KMS-11 (cell line): ENCODE measurements at regions not wholly inside any gene's neighbourhood (a gene's known extent, or its start where the extent isn't known, plus 50 kb on each side); places are given as distances from the start of the nearest gene placed in this dataset.

ENCODE experiments used
- H2AFZ ChIP-seq: fragments of 200-600 bp; sonication (generic); 2 replicates; pipeline ENCODE4 v1.6.1; 2016; ENCODE audit warnings: antibody characterized with exemption, mixed run types, low read depth
- H3K27ac ChIP-seq: fragments of 200-600 bp; sonication (generic); 2 replicates; pipeline ENCODE4 v1.6.1; 2016; ENCODE audit warnings: mild to moderate bottlenecking, mixed run types
- H3K27me3 ChIP-seq: fragments of 200-600 bp; sonication (generic); 2 replicates; pipeline ENCODE4 v1.6.1; 2017; ENCODE audit warnings: mild to moderate bottlenecking, low read depth, mixed run types, moderate library complexity; ENCODE audit not compliant: insufficient read depth
- H3K36me3 ChIP-seq: fragments of 200-600 bp; sonication (generic); 2 replicates; pipeline ENCODE4 v1.6.1; 2017; ENCODE audit warnings: mild to moderate bottlenecking, mixed run types; ENCODE audit not compliant: insufficient read depth
- H3K4me1 ChIP-seq: fragments of 200-600 bp; sonication (generic); 2 replicates; pipeline ENCODE4 v1.6.1; 2016; ENCODE audit warnings: mild to moderate bottlenecking, low read depth, mixed run types; ENCODE audit not compliant: poor library complexity, severe bottlenecking
- H3K4me2 ChIP-seq: fragments of 200-600 bp; sonication (generic); 2 replicates; pipeline ENCODE4 v1.7.0; 2016; ENCODE audit warnings: mild to moderate bottlenecking, mixed run types
- H3K4me3 ChIP-seq: fragments of 200-600 bp; sonication (generic); IDR thresholded peaks from 2 replicates; pipeline ENCODE4 v1.6.1; 2017; ENCODE audit warnings: low read depth, low read length, mixed read lengths; ENCODE audit not compliant: insufficient read depth
- H3K79me2 ChIP-seq: fragments of 200-600 bp; sonication (generic); 2 replicates; pipeline ENCODE4 v1.6.1; 2016; ENCODE audit warnings: low read depth, mixed run types; ENCODE audit not compliant: insufficient read depth
- H3K9ac ChIP-seq: fragments of 200-600 bp; sonication (generic); 2 replicates; pipeline ENCODE4 v1.6.1; 2016; ENCODE audit warnings: mild to moderate bottlenecking, mixed run types
- H4K20me1 ChIP-seq: fragments of 200-600 bp; sonication (generic); 2 replicates; pipeline ENCODE4 v1.6.1; 2016; ENCODE audit warnings: mild to moderate bottlenecking, mixed run types; ENCODE audit not compliant: insufficient read depth
- TF ChIP-seq, protein P1 (sequence below): fragments of 200-600 bp; sonication (generic); conservative IDR thresholded peaks from 2 replicates; pipeline ENCODE4 v1.6.1; 2017; ENCODE audit warnings: low read depth, mild to moderate bottlenecking, antibody characterized with exemption, low read length, moderate library complexity, mixed read lengths

DNA sequence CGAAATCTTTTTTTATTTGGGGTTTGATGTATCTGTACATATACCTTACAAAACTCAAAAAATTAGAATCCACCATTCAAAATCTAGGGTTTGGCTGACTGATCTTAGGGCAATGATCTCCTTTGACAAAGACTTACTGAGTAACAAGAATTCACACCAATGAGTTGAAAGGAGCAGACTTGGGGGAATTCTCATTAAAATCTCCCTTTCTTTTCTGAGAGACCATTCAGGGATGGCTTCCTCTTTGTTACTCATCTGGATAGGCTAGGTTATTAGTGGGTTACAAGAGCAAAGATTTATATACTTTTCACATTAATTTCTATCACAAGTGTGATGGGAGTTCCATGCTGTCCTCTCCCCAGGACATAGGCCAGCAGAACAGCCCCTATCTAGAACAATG is 661.0 kb downstream of the KCTD16 start:
- Histone ChIP-seq H4K20me1 (no peaks in the 10 kb centered on the region), H3K79me2 (no peaks in the 10 kb centered on the region), H3K4me1 (no peaks in the 10 kb centered on the region), H3K4me3 (no peak overlapping the region), H3K4me2 (no peak overlapping the region), H3K36me3 (no peaks in the 10 kb centered on the region), H2AFZ (no peak overlapping the region), H3K9ac (no peak overlapping the region), H3K27me3 (no peaks in the 10 kb centered on the region), H3K27ac (no peak overlapping the region)
- TF ChIP-seq, protein P1, sequence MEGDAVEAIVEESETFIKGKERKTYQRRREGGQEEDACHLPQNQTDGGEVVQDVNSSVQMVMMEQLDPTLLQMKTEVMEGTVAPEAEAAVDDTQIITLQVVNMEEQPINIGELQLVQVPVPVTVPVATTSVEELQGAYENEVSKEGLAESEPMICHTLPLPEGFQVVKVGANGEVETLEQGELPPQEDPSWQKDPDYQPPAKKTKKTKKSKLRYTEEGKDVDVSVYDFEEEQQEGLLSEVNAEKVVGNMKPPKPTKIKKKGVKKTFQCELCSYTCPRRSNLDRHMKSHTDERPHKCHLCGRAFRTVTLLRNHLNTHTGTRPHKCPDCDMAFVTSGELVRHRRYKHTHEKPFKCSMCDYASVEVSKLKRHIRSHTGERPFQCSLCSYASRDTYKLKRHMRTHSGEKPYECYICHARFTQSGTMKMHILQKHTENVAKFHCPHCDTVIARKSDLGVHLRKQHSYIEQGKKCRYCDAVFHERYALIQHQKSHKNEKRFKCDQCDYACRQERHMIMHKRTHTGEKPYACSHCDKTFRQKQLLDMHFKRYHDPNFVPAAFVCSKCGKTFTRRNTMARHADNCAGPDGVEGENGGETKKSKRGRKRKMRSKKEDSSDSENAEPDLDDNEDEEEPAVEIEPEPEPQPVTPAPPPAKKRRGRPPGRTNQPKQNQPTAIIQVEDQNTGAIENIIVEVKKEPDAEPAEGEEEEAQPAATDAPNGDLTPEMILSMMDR: no peak

DNA sequence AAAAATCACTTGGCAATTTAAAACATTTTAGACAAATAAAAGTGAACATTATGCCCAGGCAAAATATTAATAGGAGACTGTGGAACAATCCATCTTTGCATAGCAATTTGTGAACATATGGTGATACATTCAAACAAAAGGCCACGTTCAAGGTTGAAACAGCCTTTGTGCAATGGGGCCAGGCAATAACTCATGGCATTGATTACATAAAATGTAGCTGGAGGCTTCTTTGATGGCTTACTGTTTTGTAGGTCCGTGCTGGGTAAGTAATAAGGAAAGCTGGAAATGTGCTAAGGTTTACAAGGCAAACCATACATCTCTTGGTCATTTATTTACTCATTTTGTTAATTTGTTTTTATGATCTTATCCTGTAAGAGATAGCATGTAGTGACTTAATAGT is 651.8 kb downstream of the KCTD16 start:
- Histone ChIP-seq H2AFZ (no peak overlapping the region), H4K20me1 (no peaks in the 10 kb centered on the region), H3K4me3 (no peak overlapping the region), H3K4me2 (no peak overlapping the region), H3K27ac (no peak overlapping the region), H3K79me2 (no peaks in the 10 kb centered on the region), H3K4me1 (no peaks in the 10 kb centered on the region), H3K27me3 (no peaks in the 10 kb centered on the region), H3K36me3 (no peaks in the 10 kb centered on the region), H3K9ac (no peak overlapping the region)
- TF ChIP-seq, protein P1: no peak

DNA sequence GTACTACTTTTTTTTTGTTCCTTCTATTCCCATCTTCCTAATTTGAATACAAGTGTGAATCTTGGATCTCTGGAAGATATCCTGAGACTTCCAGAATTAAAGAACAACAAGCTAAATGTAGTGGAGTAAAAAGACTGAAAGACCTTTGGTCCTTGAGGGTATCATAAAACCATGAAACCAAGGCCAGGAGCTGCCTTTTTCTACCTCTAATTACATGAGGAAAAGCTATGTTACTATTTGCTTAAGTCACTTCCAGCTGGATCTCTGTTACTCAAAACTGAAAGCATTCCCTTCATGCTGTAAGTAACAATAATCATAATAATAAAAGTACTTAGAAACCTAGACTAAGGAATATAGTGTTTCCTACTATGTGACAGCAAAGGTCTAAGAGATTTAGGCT is 649.6 kb downstream of the KCTD16 start:
- TF ChIP-seq, protein P1: no peak
- Histone ChIP-seq H3K36me3 (no peaks in the 10 kb centered on the region), H3K4me1 (no peaks in the 10 kb centered on the region), H3K9ac (no peak overlapping the region), H2AFZ (no peak overlapping the region), H3K27me3 (no peaks in the 10 kb centered on the region), H3K79me2 (no peaks in the 10 kb centered on the region), H4K20me1 (no peaks in the 10 kb centered on the region), H3K4me3 (no peak overlapping the region), H3K4me2 (no peak overlapping the region), H3K27ac (no peak overlapping the region)

DNA sequence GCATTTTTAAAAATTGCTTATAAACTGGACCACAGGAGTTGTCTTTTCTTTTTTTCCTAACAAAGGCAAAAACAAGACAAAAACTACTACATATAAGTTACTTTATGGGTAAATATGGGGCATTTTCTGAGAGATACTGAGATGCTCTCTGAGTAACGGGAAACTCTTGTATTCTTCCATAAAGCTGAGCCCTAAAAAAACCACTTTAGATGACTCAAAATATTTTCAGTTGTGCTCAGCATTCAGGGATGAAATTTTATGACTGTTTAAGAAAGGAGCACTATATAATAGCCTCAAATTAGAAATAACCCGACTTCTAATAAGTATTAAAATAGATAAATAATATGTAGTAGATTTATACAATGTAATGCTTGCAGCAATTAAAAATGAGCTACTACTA is 644.5 kb downstream of the KCTD16 start:
- H4K20me1 ChIP-seq: no peaks in the 10 kb centered on the region
- no peak overlapping the region for H2AFZ ChIP-seq
- no peak overlapping the region for H3K27ac ChIP-seq
- no peak overlapping the region for H3K4me3 ChIP-seq
- no peaks in the 10 kb centered on the region for H3K36me3 ChIP-seq
- no peaks in the 10 kb centered on the region for H3K79me2 ChIP-seq
- H3K4me1 ChIP-seq: no peaks in the 10 kb centered on the region
- TF ChIP-seq, protein P1: no peak
- H3K4me2 ChIP-seq: no peak overlapping the region
- no peaks in the 10 kb centered on the region for H3K27me3 ChIP-seq
- H3K9ac ChIP-seq: no peak overlapping the region

DNA sequence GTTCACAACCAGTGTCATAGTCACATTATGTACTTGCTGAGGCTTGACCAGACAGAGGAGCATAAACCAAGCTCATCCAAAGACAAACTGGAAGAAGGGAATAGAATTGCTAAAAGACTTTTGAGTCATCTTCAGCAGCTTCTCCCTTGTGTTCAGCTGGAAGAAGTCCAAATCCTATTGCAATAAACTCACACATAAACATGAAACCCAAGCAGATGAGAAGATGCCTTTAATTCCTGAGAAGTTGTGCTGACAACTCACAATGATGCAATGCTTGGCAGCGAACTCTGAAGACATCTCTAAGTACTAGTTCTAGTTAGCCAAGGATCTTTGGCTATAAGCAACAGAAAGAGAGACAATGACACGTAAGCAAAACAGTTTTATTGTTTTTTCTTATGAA is 642.1 kb downstream of the KCTD16 start:
- no peak overlapping the region for H3K27ac ChIP-seq
- H3K4me2 ChIP-seq: no peak overlapping the region
- no peak overlapping the region for H2AFZ ChIP-seq
- no peak overlapping the region for H3K9ac ChIP-seq
- TF ChIP-seq, protein P1: no peak
- H3K36me3 ChIP-seq: no peaks in the 10 kb centered on the region
- H4K20me1 ChIP-seq: no peaks in the 10 kb centered on the region
- no peaks in the 10 kb centered on the region for H3K27me3 ChIP-seq
- no peaks in the 10 kb centered on the region for H3K79me2 ChIP-seq
- H3K4me3 ChIP-seq: no peak overlapping the region
- H3K4me1 ChIP-seq: no peaks in the 10 kb centered on the region
